ENCODE measurements at regions not wholly inside any gene's neighbourhood (a gene's known extent, or its start where the extent isn't known, plus 50 kb on each side); places are given as distances from the start of the nearest gene placed in this dataset.

DNA sequence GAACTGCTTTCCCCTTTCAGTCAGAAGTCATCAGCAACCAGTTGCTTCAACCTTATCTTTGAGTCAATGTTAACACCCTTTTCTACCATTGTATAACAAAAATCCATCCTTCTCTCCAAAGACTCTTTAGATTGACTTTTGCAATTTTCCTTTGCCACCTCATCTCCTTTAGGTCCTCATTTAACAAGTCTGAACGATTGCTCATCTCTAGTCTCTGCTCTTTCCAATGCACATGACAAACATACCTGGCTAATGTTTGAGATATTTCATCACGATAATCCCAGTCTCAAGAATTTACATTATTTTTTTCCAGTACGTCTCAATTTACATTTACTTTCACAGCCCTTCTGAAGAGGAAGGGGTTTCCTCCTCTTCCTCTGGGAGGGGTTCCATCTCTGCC is 127.5 kb downstream of the KLF12 start:
- no peak for TF ChIP-seq CTCF (IDR thresholded peaks at IDR 0.05; ENCODE audit: insufficient read depth, low read length, poor library complexity, severe bottlenecking)
- Histone ChIP-seq H3K36me3 (ENCODE audit: control insufficient read depth, insufficient read depth, low read length) (no peaks in the 10 kb centered on the region), H3K4me3 (ENCODE audit: low read depth, low read length) (no peak overlapping the region), H3K27me3 (ENCODE audit: control insufficient read depth, insufficient read depth, low read length) (no peaks in the 10 kb centered on the region)
- DNase-seq (ENCODE audit: low read depth): no peak

GRCh38 chr13:74005320-74006157 is 128.7 kb downstream of the KLF12 start:
- TF ChIP-seq CTCF (IDR thresholded peaks at IDR 0.05; ENCODE audit: insufficient read depth, low read length, poor library complexity, severe bottlenecking): no peak
- no peak for DNase-seq (ENCODE audit: low read depth)
- Histone ChIP-seq H3K4me3 (ENCODE audit: low read depth, low read length) (no peak overlapping the region), H3K36me3 (ENCODE audit: control insufficient read depth, insufficient read depth, low read length) (no peaks in the 10 kb centered on the region), H3K27me3 (ENCODE audit: control insufficient read depth, insufficient read depth, low read length) (no peaks in the 10 kb centered on the region)

- DNase-seq (ENCODE audit: low read depth): no peak
- no peak for TF ChIP-seq CTCF (IDR thresholded peaks at IDR 0.05; ENCODE audit: insufficient read depth, low read length, poor library complexity, severe bottlenecking)
- Histone ChIP-seq H3K4me3 (ENCODE audit: low read depth, low read length) (no peak overlapping the region), H3K36me3 (ENCODE audit: control insufficient read depth, insufficient read depth, low read length) (no peaks in the 10 kb centered on the region), H3K27me3 (ENCODE audit: control insufficient read depth, insufficient read depth, low read length) (no peaks in the 10 kb centered on the region)
These were observed 130.1 kb downstream of the KLF12 start for GRCh38 chr13:74004109-74004508.

DNA sequence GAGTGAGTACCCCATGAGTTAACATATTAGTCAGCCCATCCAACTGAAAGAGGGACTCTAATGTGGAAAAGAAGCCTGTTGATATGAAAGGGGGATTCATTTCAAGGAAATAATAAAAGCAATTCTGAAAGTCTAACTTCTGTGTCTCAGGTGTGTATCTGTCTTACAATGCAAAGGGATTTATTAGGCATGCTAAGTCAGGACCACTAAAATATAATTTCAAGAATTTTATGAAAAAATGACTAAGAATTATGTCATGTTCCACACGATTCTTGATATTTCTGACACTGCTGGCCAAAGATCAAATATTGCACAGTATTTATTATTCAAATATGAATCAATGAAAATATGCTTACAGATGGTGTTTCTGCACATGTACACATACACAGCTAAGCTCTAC is 130.8 kb downstream of the KLF12 start:
- TF ChIP-seq CTCF (IDR thresholded peaks at IDR 0.05; ENCODE audit: insufficient read depth, low read length, poor library complexity, severe bottlenecking): no peak
- Histone ChIP-seq H3K27me3 (ENCODE audit: control insufficient read depth, insufficient read depth, low read length) (no peaks in the 10 kb centered on the region), H3K4me3 (ENCODE audit: low read depth, low read length) (no peak overlapping the region)

GRCh38 chr13:74000876-74001275 is 133.3 kb downstream of the KLF12 start:
- no peaks in the 10 kb centered on the region for H3K27me3 ChIP-seq (ENCODE audit: control insufficient read depth, insufficient read depth, low read length)
- no peak for DNase-seq (ENCODE audit: low read depth)
- no peak for TF ChIP-seq CTCF (IDR thresholded peaks at IDR 0.05; ENCODE audit: insufficient read depth, low read length, poor library complexity, severe bottlenecking)
- no peaks in the 10 kb centered on the region for H3K36me3 ChIP-seq (ENCODE audit: control insufficient read depth, insufficient read depth, low read length)
- no peak overlapping the region for H3K4me3 ChIP-seq (ENCODE audit: low read depth, low read length)

More for the DNA sequence above, 130.8 kb downstream of the KLF12 start:
- DNase-seq (ENCODE audit: low read depth): no peak
- no peaks in the 10 kb centered on the region for H3K36me3 ChIP-seq (ENCODE audit: control insufficient read depth, insufficient read depth, low read length)

- no peaks in the 10 kb centered on the region for H3K36me3 ChIP-seq (ENCODE audit: control insufficient read depth, insufficient read depth, low read length)
- no peak for DNase-seq (ENCODE audit: low read depth)
These were observed 135.6 kb downstream of the KLF12 start for GRCh38 chr13:73998631-73999030.

More at GRCh38 chr13:73998631-73999030, 135.6 kb downstream of the KLF12 start:
- H3K4me3 ChIP-seq (ENCODE audit: low read depth, low read length): no peak overlapping the region
- H3K27me3 ChIP-seq (ENCODE audit: control insufficient read depth, insufficient read depth, low read length): no peaks in the 10 kb centered on the region
- TF ChIP-seq CTCF (IDR thresholded peaks at IDR 0.05; ENCODE audit: insufficient read depth, low read length, poor library complexity, severe bottlenecking): no peak

Measured in kidney epithelial cell (primary cell).